Panc1 (cell line): ENCODE measurements at regions not wholly inside any gene's neighbourhood (a gene's known extent, or its start where the extent isn't known, plus 50 kb on each side); places are given as distances from the start of the nearest gene placed in this dataset.

Source experiments
- POLR2AphosphoS5 ChIP-seq: IDR thresholded peaks from 2 replicates; pipeline ENCODE4 v1.6.1; 2012; ENCODE audit warnings: mild to moderate bottlenecking, low read depth, low read length, moderate library complexity
- TF ChIP-seq, protein P1 (sequence below): fragments of 450-650 bp; IDR thresholded peaks from 2 replicates; pipeline ENCODE4 v1.5.1; 2017; ENCODE audit warnings: mild to moderate bottlenecking

- TF ChIP-seq, protein P1, sequence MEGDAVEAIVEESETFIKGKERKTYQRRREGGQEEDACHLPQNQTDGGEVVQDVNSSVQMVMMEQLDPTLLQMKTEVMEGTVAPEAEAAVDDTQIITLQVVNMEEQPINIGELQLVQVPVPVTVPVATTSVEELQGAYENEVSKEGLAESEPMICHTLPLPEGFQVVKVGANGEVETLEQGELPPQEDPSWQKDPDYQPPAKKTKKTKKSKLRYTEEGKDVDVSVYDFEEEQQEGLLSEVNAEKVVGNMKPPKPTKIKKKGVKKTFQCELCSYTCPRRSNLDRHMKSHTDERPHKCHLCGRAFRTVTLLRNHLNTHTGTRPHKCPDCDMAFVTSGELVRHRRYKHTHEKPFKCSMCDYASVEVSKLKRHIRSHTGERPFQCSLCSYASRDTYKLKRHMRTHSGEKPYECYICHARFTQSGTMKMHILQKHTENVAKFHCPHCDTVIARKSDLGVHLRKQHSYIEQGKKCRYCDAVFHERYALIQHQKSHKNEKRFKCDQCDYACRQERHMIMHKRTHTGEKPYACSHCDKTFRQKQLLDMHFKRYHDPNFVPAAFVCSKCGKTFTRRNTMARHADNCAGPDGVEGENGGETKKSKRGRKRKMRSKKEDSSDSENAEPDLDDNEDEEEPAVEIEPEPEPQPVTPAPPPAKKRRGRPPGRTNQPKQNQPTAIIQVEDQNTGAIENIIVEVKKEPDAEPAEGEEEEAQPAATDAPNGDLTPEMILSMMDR: no peak
- TF ChIP-seq POLR2AphosphoS5: no peak
Observed at GRCh38 chr4:179164267-179164999, 1722.2 kb upstream of the AGA start.
